Heart left ventricle (tissue), 13 donors: ENCODE measurements at regions not wholly inside any gene's neighbourhood (a gene's known extent, or its start where the extent isn't known, plus 50 kb on each side); places are given as distances from the start of the nearest gene placed in this dataset.

ENCODE experiments used
- POLR2A ChIP-seq, 2 donors: fragments of 450-650 bp; IDR thresholded peaks; one replicate each; pipeline ENCODE4 v1.6.1; 2017; ENCODE audit warnings: antibody characterized with exemption in 2 of 2, mild to moderate bottlenecking in 2 of 2, moderate library complexity in 2 of 2
- TF ChIP-seq, protein P1 (sequence below), 12 donors: fragments of 200-600 bp; sonication (generic) in 4 of 12; IDR thresholded peaks; one replicate each; pipeline versions ENCODE4 v1.5.0 to v1.8.0; 2018 to 2022; ENCODE audit warnings: antibody characterized with exemption in 12 of 12, mild to moderate bottlenecking in 5 of 12
- donor health status: ischemic (EF 13 %, LVEDD 7.1; RV severe dilation, severe dysfunction).
- donor health status: DM: no; HTN: yes; CAD: no.
- donor health status: DM: no; HTN: no; CAD: no.
- donor health status: ischemic (EF 25% LVEDD 6.9; RV normal size, moderate dysfunction).
- donor health status: ischemic (EF 25% LVEDD 5.7; RV mildly dilated, moderate dysfunction).
- donor health status: ischemic (EF 35%, LVEDD 5.7; RV mildly dilated, moderate dysfunction).
- donor health status: nonischemic (EF 11% LVEDD 7.7; RV severe dilation, severe dysfunction).
- donor health status: DM: yes; HTN: yes; CAD: no.
- donor health status: PGD.
- donor health status: ischemic (EF 29% LVEDD 5.4; RV normal size, mild dysfunction).
- donor health status: nonischemic (EF 23%, LVEDD 6.1; RV moderate dilation, normal function).

DNA sequence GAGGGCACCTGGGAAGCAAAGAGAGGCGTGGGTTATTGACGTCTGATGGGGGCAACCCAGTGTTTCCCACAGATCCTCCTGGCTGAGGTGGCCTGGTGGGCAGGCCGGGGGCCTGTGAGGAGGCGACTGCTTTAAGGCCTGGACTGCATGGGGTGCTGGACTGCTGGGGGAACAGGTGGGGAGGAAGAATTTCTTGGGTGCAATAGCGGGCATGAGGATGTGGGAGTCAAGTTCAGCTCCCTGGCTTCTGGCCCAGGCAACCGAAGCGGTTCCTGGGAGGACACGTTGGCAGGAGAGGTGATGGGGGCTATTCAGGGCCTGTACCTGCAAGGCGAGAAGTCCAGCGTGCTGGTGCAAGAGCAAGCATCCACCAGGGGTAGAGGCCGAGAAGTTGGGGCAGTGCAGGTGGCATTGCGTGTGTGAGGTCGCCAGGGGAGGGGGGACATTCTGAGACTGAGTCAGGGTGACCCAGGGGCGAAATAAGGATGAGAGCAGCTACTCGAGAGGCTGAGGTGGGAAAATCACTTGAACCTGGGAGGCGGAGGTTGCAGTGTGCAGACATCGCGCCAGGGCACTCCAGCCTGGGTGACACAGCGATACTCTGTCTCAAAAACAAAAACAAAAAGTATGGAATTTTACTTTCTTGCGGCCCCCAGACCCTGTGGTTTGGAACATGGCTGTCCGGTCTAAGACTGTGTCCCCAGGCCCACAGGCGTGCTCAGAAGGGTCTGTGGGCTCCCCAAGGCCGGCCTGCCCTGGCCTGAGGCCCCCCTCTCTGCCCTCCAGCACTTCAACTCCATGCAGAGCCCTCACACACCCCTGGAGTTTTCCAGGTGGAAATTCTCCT, 53.6 kb upstream of the ELN start:
- TF ChIP-seq, protein P1, sequence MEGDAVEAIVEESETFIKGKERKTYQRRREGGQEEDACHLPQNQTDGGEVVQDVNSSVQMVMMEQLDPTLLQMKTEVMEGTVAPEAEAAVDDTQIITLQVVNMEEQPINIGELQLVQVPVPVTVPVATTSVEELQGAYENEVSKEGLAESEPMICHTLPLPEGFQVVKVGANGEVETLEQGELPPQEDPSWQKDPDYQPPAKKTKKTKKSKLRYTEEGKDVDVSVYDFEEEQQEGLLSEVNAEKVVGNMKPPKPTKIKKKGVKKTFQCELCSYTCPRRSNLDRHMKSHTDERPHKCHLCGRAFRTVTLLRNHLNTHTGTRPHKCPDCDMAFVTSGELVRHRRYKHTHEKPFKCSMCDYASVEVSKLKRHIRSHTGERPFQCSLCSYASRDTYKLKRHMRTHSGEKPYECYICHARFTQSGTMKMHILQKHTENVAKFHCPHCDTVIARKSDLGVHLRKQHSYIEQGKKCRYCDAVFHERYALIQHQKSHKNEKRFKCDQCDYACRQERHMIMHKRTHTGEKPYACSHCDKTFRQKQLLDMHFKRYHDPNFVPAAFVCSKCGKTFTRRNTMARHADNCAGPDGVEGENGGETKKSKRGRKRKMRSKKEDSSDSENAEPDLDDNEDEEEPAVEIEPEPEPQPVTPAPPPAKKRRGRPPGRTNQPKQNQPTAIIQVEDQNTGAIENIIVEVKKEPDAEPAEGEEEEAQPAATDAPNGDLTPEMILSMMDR (IDR thresholded peaks at IDR 0.05): no peak
- TF ChIP-seq POLR2A (IDR thresholded peaks at IDR 0.05): no peak
